ENCODE measurements at regions not wholly inside any gene's neighbourhood (a gene's known extent, or its start where the extent isn't known, plus 50 kb on each side); places are given as distances from the start of the nearest gene placed in this dataset.

DNA sequence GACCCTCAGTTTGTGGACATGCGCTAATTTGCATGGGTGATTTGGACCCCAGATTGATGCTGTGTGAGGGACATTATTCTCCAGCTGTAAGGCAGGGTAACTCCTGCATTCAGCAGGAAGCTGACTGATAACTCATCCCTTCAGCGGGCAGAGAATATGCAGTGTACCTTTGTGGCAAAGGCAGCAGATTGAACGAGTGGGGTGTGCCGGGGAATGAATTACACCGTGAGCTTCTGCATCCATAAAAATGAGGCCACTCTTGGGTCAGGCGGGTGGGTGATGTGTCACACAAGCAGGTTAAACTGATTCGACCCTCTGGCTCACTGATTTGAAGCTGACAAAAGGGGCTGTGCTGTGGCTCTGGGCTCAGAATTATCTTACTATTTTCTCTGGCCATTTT lies 128.9 kb upstream of the PMFBP1 start:
- no peak for DNase-seq (ENCODE audit: extremely low read depth in 1 of 4, low spot score in 3 of 4)
- H3K79me2 ChIP-seq (ENCODE audit: control insufficient read depth, insufficient read depth, low read length), result no peaks in the 10 kb centered on the region
- H3K27me3 ChIP-seq (ENCODE audit: control insufficient read depth in 2 of 2, insufficient read depth in 2 of 2, low read length in 2 of 2), result no peaks in the 10 kb centered on the region
- BruUV-seq (replicated peaks), result no TSS peak
- ChIA-PET POLR2A (interaction anchor here (1.5 kb wide), 1 partner anchor 9 kb away, joined by 4 read pairs; no protein-coding TSS in a partner anchor), CTCF (ENCODE audit: low intra/inter-chr PET ratio) (no interaction called here)
- H3K9ac ChIP-seq (ENCODE audit: insufficient read depth in 1 of 2, low read depth in 2 of 2, low read length in 2 of 2), result no peak overlapping the region
- FAIRE-seq, result no peak
- H3K4me3 ChIP-seq, result no peak overlapping the region
- H4K20me1 ChIP-seq (replicated peaks; ENCODE audit: control insufficient read depth, insufficient read depth, low read length), result no peaks in the 10 kb centered on the region
- no peaks in the 10 kb centered on the region for H3K4me1 ChIP-seq (replicated peaks in 1 of 2; ENCODE audit: control insufficient read depth in 2 of 2, insufficient read depth in 2 of 2, low read length in 2 of 2)
- no peak overlapping the region for H2AFZ ChIP-seq (ENCODE audit: low read depth, low read length)
- no peak for ATAC-seq
- intact Hi-C loops (cut with micrococcal nuclease) (no loop called here), in situ Hi-C loops (cut with MboI) (no loop called here)
- no peaks in the 10 kb centered on the region for H3K9me1 ChIP-seq (ENCODE audit: control insufficient read depth, insufficient read depth, low read length)
- H3K27ac ChIP-seq (ENCODE audit: extremely low read depth, low read depth, low read length), result no peak overlapping the region
- H3K36me3 ChIP-seq (ENCODE audit: control insufficient read depth, insufficient read depth, low read length), result no peaks in the 10 kb centered on the region
- H3K4me2 ChIP-seq (ENCODE audit: insufficient read depth, low read length), result no peak overlapping the region
- H3K9me3 ChIP-seq (replicated peaks; ENCODE audit: control insufficient read depth, insufficient read depth, low read depth, low read length), result no peaks in the 10 kb centered on the region
- 3% methylated on average over 7 of the region's 7 CpGs for WGBS (ENCODE audit: insufficient coverage, low coverage, missing lambda C conversion rate)
- TF ChIP-seq, protein P1, sequence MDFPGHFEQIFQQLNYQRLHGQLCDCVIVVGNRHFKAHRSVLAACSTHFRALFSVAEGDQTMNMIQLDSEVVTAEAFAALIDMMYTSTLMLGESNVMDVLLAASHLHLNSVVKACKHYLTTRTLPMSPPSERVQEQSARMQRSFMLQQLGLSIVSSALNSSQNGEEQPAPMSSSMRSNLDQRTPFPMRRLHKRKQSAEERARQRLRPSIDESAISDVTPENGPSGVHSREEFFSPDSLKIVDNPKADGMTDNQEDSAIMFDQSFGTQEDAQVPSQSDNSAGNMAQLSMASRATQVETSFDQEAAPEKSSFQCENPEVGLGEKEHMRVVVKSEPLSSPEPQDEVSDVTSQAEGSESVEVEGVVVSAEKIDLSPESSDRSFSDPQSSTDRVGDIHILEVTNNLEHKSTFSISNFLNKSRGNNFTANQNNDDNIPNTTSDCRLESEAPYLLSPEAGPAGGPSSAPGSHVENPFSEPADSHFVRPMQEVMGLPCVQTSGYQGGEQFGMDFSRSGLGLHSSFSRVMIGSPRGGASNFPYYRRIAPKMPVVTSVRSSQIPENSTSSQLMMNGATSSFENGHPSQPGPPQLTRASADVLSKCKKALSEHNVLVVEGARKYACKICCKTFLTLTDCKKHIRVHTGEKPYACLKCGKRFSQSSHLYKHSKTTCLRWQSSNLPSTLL (IDR thresholded peaks at IDR 0.05), result no peak
- TF ChIP-seq, protein P2, sequence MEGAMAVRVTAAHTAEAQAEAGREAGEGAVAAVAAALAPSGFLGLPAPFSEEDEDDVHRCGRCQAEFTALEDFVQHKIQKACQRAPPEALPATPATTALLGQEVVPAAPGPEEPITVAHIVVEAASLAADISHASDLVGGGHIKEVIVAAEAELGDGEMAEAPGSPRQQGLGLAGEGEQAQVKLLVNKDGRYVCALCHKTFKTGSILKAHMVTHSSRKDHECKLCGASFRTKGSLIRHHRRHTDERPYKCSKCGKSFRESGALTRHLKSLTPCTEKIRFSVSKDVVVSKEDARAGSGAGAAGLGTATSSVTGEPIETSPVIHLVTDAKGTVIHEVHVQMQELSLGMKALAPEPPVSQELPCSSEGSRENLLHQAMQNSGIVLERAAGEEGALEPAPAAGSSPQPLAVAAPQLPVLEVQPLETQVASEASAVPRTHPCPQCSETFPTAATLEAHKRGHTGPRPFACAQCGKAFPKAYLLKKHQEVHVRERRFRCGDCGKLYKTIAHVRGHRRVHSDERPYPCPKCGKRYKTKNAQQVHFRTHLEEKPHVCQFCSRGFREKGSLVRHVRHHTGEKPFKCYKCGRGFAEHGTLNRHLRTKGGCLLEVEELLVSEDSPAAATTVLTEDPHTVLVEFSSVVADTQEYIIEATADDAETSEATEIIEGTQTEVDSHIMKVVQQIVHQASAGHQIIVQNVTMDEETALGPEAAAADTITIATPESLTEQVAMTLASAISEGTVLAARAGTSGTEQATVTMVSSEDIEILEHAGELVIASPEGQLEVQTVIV (CRISPR knock-in tag; IDR thresholded peaks at IDR 0.05; ENCODE audit: borderline replicate concordance), result no peak
- TF ChIP-seq NFATC3 (IDR thresholded peaks at IDR 0.05) (no peak), MBD2 (IDR thresholded peaks at IDR 0.05; ENCODE audit: borderline replicate concordance, low read depth) (no peak), WHSC1 (IDR thresholded peaks at IDR 0.05; ENCODE audit: low read length) (no peak), ATF1 (CRISPR knock-in tag; IDR thresholded peaks at IDR 0.05) (no peak), ATF1 (tag; IDR thresholded peaks at IDR 0.05) (no peak), FOS (IDR thresholded peaks at IDR 0.05; ENCODE audit: extremely low read depth, insufficient read length) (no peak), RNF2 (IDR thresholded peaks at IDR 0.05) (no peak), ETV6 (IDR thresholded peaks at IDR 0.05; ENCODE audit: borderline replicate concordance in 1 of 2, low read depth in 2 of 2, low read length in 1 of 2) (no peak), ETV6 (CRISPR knock-in tag; IDR thresholded peaks at IDR 0.05; ENCODE audit: borderline replicate concordance) (no peak), MAZ (CRISPR knock-in tag; conservative IDR thresholded peaks at IDR 0.05 in 1 of 2, IDR thresholded peaks at IDR 0.05 in 1 of 2) (no peak)
- TF ChIP-seq, protein P3, sequence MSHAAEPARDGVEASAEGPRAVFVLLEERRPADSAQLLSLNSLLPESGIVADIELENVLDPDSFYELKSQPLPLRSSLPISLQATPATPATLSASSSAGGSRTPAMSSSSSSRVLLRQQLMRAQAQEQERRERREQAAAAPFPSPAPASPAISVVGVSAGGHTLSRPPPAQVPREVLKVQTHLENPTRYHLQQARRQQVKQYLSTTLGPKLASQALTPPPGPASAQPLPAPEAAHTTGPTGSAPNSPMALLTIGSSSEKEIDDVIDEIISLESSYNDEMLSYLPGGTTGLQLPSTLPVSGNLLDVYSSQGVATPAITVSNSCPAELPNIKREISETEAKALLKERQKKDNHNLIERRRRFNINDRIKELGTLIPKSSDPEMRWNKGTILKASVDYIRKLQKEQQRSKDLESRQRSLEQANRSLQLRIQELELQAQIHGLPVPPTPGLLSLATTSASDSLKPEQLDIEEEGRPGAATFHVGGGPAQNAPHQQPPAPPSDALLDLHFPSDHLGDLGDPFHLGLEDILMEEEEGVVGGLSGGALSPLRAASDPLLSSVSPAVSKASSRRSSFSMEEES (CRISPR knock-in tag; IDR thresholded peaks at IDR 0.05), result no peak
- TF ChIP-seq, protein P4, sequence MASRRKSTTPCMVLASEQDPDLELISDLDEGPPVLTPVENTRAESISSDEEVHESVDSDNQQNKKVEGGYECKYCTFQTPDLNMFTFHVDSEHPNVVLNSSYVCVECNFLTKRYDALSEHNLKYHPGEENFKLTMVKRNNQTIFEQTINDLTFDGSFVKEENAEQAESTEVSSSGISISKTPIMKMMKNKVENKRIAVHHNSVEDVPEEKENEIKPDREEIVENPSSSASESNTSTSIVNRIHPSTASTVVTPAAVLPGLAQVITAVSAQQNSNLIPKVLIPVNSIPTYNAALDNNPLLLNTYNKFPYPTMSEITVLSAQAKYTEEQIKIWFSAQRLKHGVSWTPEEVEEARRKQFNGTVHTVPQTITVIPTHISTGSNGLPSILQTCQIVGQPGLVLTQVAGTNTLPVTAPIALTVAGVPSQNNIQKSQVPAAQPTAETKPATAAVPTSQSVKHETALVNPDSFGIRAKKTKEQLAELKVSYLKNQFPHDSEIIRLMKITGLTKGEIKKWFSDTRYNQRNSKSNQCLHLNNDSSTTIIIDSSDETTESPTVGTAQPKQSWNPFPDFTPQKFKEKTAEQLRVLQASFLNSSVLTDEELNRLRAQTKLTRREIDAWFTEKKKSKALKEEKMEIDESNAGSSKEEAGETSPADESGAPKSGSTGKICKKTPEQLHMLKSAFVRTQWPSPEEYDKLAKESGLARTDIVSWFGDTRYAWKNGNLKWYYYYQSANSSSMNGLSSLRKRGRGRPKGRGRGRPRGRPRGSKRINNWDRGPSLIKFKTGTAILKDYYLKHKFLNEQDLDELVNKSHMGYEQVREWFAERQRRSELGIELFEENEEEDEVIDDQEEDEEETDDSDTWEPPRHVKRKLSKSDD (conservative IDR thresholded peaks at IDR 0.05; ENCODE audit: low read length), result no peak
- TF ChIP-seq, protein P5, sequence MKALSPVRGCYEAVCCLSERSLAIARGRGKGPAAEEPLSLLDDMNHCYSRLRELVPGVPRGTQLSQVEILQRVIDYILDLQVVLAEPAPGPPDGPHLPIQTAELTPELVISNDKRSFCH (CRISPR knock-in tag; IDR thresholded peaks at IDR 0.05), result no peak
- TF ChIP-seq, protein P5 (tag; IDR thresholded peaks at IDR 0.05), result no peak

Data from K562 (cell line).